ENCODE measurements at regions not wholly inside any gene's neighbourhood (a gene's known extent, or its start where the extent isn't known, plus 50 kb on each side); places are given as distances from the start of the nearest gene placed in this dataset.
"Not testable (repeated sequence)": the region's sequence is repeated elsewhere in the genome, so short reads cannot be mapped to it uniquely, and the experiment has no call there.

- TF ChIP-seq, protein P1, sequence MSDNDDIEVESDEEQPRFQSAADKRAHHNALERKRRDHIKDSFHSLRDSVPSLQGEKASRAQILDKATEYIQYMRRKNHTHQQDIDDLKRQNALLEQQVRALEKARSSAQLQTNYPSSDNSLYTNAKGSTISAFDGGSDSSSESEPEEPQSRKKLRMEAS (IDR thresholded peaks at IDR 0.05) = not testable (repeated sequence)
- TF ChIP-seq GABPA (IDR thresholded peaks at IDR 0.05; ENCODE audit: borderline replicate concordance, insufficient read depth, low read length); EZH2 (IDR thresholded peaks at IDR 0.05; ENCODE audit: low read depth, low read length, severe bottlenecking): not testable (repeated sequence)
These were observed 111.9 kb downstream of the KCNJ12 start for GRCh38 chr17:21488043-21488442.
